Astrocyte (in vitro differentiated cells and primary cell): ENCODE measurements at regions not wholly inside any gene's neighbourhood (a gene's known extent, or its start where the extent isn't known, plus 50 kb on each side); places are given as distances from the start of the nearest gene placed in this dataset.

Source experiments
- DNase-seq: peaks from one replicate; pipeline ENCODE4 v3.0.0-alpha.2; 2010; ENCODE audit warnings: low read depth
- FAIRE-seq: peaks from 2 replicates; lab custom pipeline; 2011; peaks lifted over from hg19 to GRCh38; lab: Jason Lieb, UNC
- H2AFZ ChIP-seq: 2 replicates; pipeline ENCODE4 v1.6.0; 2012; ENCODE audit warnings: low read depth, low read length, inconsistent platforms
- H3K27ac ChIP-seq: 2 replicates; pipeline ENCODE4 v1.5.1; 2011; ENCODE audit warnings: low read depth, low read length, inconsistent platforms
- H3K27me3 ChIP-seq: 2 replicates; pipeline ENCODE4 v1.6.0; 2011; ENCODE audit warnings: low read length, inconsistent platforms; ENCODE audit not compliant: insufficient read depth
- H3K36me3 ChIP-seq: 2 replicates; pipeline ENCODE4 v1.5.1; 2011; ENCODE audit warnings: low read length, inconsistent platforms; ENCODE audit not compliant: insufficient read depth
- H3K4me1 ChIP-seq: 2 replicates; pipeline ENCODE4 v1.5.1; 2011; ENCODE audit warnings: low read length, inconsistent platforms; ENCODE audit not compliant: insufficient read depth
- H3K4me2 ChIP-seq: 2 replicates; pipeline ENCODE4 v1.6.0; 2012; ENCODE audit warnings: low read length, inconsistent platforms
- H3K4me3 ChIP-seq: 2 replicates; pipeline ENCODE4 v1.5.1; 2011; ENCODE audit warnings: low read depth, mild to moderate bottlenecking, low read length, inconsistent platforms; ENCODE audit not compliant: insufficient read depth
- H3K79me2 ChIP-seq: 2 replicates; pipeline ENCODE4 v1.6.0; 2012; ENCODE audit warnings: mild to moderate bottlenecking, low read length, inconsistent platforms; ENCODE audit not compliant: insufficient read depth
- H3K9ac ChIP-seq: 2 replicates; pipeline ENCODE4 v1.6.0; 2012; ENCODE audit warnings: mild to moderate bottlenecking, low read length, inconsistent platforms
- H3K9me3 ChIP-seq: 2 replicates; pipeline ENCODE4 v1.5.1; 2012; ENCODE audit warnings: low read depth, mild to moderate bottlenecking, low read length, inconsistent platforms; ENCODE audit not compliant: insufficient read depth
- H4K20me1 ChIP-seq: 2 replicates; pipeline ENCODE4 v1.6.0; 2012; ENCODE audit warnings: low read length, inconsistent platforms; ENCODE audit not compliant: insufficient read depth
- H3K27ac Mint-ChIP-seq: one replicate; pipeline ENCODE4 v1.8.0; 2021; ENCODE audit warnings: mild to moderate bottlenecking, mixed read lengths; ENCODE audit not compliant: unreplicated experiment
- H3K27me3 Mint-ChIP-seq: one replicate; pipeline ENCODE4 v1.8.0; 2021; ENCODE audit warnings: low read depth, mixed read lengths; ENCODE audit not compliant: unreplicated experiment
- H3K36me3 Mint-ChIP-seq: one replicate; pipeline ENCODE4 v1.8.0; 2021; ENCODE audit warnings: low read depth, mixed read lengths; ENCODE audit not compliant: unreplicated experiment
- H3K4me1 Mint-ChIP-seq: one replicate; pipeline ENCODE4 v1.8.0; 2021; ENCODE audit warnings: low read depth, mixed read lengths; ENCODE audit not compliant: unreplicated experiment
- H3K4me3 Mint-ChIP-seq: one replicate; pipeline ENCODE4 v1.8.0; 2021; ENCODE audit warnings: mild to moderate bottlenecking, moderate library complexity, mixed read lengths; ENCODE audit not compliant: unreplicated experiment
- H3K9me3 Mint-ChIP-seq: one replicate; pipeline ENCODE4 v1.8.0; 2021; ENCODE audit warnings: mild to moderate bottlenecking, mixed read lengths; ENCODE audit not compliant: unreplicated experiment
- CTCF ChIP-seq: IDR thresholded peaks from 2 replicates; pipeline ENCODE4 v1.5.1; 2011; ENCODE audit warnings: low read depth, mild to moderate bottlenecking, inconsistent platforms, low read length, moderate library complexity; ENCODE audit not compliant: insufficient read depth
- EZH2 ChIP-seq: IDR thresholded peaks from 2 replicates; pipeline ENCODE4 v1.6.1; 2012; ENCODE audit warnings: mild to moderate bottlenecking, low read length, inconsistent platforms; ENCODE audit not compliant: insufficient read depth

GRCh38 chrX:7385131-7385530 lies 237.2 kb upstream of the PUDP start:
- Histone ChIP-seq H3K4me2 (no peak overlapping the region), H3K27me3 (no peaks in the 10 kb centered on the region), H2AFZ (no peak overlapping the region), H3K4me1 (no peaks in the 10 kb centered on the region), H4K20me1 (no peaks in the 10 kb centered on the region), H3K36me3 (no peaks in the 10 kb centered on the region), H3K27ac (no peak overlapping the region), H3K79me2 (no peaks in the 10 kb centered on the region), H3K4me3 (no peak overlapping the region), H3K9me3 (no peaks in the 10 kb centered on the region), H3K9ac (no peak overlapping the region)
- FAIRE-seq: no peak
- Mint-ChIP-seq H3K27me3 (no peaks in the 10 kb centered on the region), H3K27ac (no peak overlapping the region), H3K4me1 (peaks cover 3% of the 10 kb centered on the region), H3K9me3 (no peaks in the 10 kb centered on the region), H3K36me3 (no peaks in the 10 kb centered on the region), H3K4me3 (no peak overlapping the region)
- no peak for TF ChIP-seq CTCF
- no peak for TF ChIP-seq EZH2
- no peak for DNase-seq

- H3K36me3 ChIP-seq: no peaks in the 10 kb centered on the region
- Mint-ChIP-seq H3K9me3 (peaks cover 4% of the 10 kb centered on the region), H3K36me3 (no peaks in the 10 kb centered on the region), H3K27ac (no peak overlapping the region), H3K4me3 (no peak overlapping the region), H3K27me3 (no peaks in the 10 kb centered on the region), H3K4me1 (no peaks in the 10 kb centered on the region)
- H3K9me3 ChIP-seq: no peaks in the 10 kb centered on the region
- no peaks in the 10 kb centered on the region for H3K79me2 ChIP-seq
- H2AFZ ChIP-seq: no peak overlapping the region
- H3K4me2 ChIP-seq: no peak overlapping the region
- FAIRE-seq (no peak), DNase-seq (no peak)
- no peaks in the 10 kb centered on the region for H4K20me1 ChIP-seq
- no peak overlapping the region for H3K27ac ChIP-seq
- H3K4me3 ChIP-seq: no peak overlapping the region
- H3K4me1 ChIP-seq: peaks cover 4% of the 10 kb centered on the region
- TF ChIP-seq EZH2 (no peak), CTCF (no peak)
- H3K27me3 ChIP-seq: no peaks in the 10 kb centered on the region
- H3K9ac ChIP-seq: no peak overlapping the region
Measured at GRCh38 chrX:7378406-7378805, 230.5 kb upstream of the PUDP start.

GRCh38 chrX:7372825-7373525 lies 225.0 kb upstream of the PUDP start:
- H3K36me3 Mint-ChIP-seq: no peaks in the 10 kb centered on the region
- H3K27me3 ChIP-seq: no peaks in the 10 kb centered on the region
- H4K20me1 ChIP-seq: no peaks in the 10 kb centered on the region
- H3K4me3 ChIP-seq: no peak overlapping the region
- no peak for TF ChIP-seq CTCF
- TF ChIP-seq EZH2: no peak
- peak overlapping the region; percentile 28 for H3K4me2 ChIP-seq
- H3K9ac ChIP-seq: peak overlapping the region; percentile 30
- H3K4me3 Mint-ChIP-seq: no peak overlapping the region
- H3K27ac Mint-ChIP-seq: no peak overlapping the region
- FAIRE-seq (peak; percentile 92), DNase-seq (peak; percentile 22)
- H3K36me3 ChIP-seq: no peaks in the 10 kb centered on the region
- H3K4me1 ChIP-seq: peaks cover 4% of the 10 kb centered on the region
- peaks cover 4% of the 10 kb centered on the region for H3K9me3 Mint-ChIP-seq
- no peak overlapping the region for H3K27ac ChIP-seq
- no peaks in the 10 kb centered on the region for H3K9me3 ChIP-seq
- H2AFZ ChIP-seq: no peak overlapping the region
- H3K27me3 Mint-ChIP-seq: no peaks in the 10 kb centered on the region
- H3K4me1 Mint-ChIP-seq: no peaks in the 10 kb centered on the region
- H3K79me2 ChIP-seq: no peaks in the 10 kb centered on the region
